Stimulated activated CD4-positive, alpha-beta T cell treated with anti-CD3 and anti-CD28 coated beads, Interleukin-15, amount 100 ng/mL, for 24 hours (primary cell): ENCODE measurements at regions not wholly inside any gene's neighbourhood (a gene's known extent, or its start where the extent isn't known, plus 50 kb on each side); places are given as distances from the start of the nearest gene placed in this dataset.

Experiments
- DNase-seq: peaks from one replicate; pipeline ENCODE4 v3.0.0-alpha.2; 2020

- DNase-seq: no peak
These were observed 252.5 kb downstream of the SLC6A15 start for GRCh38 chr12:84660139-84660538.

DNA sequence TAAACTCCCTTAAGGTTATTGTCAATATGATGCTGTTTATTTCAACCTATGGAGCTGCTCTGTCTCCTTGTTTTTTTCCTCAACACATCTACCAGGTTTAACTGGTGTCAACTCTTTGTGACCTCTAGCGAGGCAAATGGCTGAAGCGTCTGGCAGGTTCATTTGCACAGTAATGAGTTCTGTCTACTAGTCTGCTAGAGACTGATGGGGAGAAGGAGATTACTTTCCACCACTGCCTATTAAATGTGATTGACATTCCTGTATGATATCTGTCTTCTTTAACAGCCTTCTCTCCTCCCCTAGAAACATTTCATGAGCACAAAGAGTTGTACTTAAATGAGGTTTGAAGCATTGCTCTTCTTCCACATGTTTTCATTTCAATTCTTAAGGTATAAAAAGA lies 253.7 kb downstream of the SLC6A15 start:
- DNase-seq: no peak

DNA sequence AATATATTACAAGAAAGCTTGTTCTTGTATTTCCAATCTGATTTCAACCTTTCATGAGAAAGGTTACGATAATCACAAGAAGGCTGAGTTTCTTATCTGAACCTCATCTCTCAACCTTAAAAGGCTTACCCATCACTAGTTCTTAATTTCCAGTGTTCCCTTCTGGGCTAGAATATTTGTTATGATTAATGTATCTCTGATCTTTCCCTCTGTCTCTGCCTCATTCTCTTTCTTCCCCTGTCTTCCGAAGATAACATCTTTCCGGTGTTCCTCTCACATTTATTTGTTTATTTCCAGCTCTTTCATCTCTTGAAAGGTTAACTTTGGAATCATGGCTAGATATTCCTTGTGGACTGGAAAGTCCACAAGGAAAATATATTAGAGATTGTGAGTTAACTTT lies 255.9 kb downstream of the SLC6A15 start:
- no peak for DNase-seq

- no peak for DNase-seq
These were observed 259.1 kb downstream of the SLC6A15 start for GRCh38 chr12:84653482-84653881.

DNA sequence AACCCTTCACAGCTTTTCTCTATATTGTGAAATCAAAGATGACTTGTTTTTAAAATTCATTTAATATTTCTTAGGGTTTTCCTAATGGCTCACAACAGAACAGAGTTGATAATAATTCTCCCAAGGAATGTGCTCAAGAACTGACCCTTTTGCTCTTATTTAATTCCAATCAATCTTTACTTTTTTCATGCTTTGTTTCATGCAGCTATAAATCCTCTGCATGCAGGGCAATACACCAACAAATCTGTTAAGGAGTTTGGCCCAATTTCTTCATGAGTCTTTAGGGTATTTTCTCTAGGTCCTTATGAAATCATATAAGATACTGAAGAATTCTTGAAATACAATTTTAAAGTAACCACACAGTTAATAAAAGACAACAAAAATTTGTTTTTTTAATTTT lies 264.2 kb downstream of the SLC6A15 start:
- DNase-seq: no peak

DNA sequence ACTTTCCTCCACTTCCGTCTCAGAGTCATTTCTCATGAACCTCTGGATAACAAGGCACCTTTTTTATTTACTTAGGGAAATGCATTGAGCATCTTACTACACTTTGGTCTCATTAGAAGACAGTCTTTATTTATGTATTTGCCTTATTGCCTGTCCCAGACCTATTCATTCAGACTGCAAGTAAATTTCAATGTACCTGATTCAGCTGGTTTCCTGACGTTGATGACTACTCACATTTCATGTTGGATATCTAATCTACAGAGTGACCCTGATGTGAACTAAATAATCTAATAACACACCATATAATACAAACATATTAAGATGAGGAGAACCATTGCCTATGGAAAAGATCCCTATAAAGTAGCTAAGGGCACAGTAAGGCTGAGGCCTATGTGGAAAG lies 267.7 kb downstream of the SLC6A15 start:
- DNase-seq: no peak

DNA sequence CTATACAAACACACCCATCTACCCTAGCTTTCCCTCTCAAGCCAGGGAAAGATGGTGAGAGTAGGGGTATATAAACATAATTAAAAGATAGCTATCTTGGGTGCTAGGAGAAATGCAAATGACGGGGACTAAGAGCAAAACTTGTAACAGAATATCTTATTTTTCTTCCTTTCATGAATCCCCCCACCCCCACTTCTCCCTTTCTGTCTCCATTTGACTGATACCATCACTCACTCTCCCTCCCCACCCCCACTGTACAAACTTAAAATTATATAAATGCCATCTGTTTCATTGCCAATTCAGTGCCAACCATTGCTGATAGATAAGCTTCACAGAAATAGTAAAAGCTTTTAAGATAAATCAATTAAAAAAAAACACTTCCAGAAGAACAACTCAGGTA lies 268.6 kb downstream of the SLC6A15 start:
- no peak for DNase-seq

DNA sequence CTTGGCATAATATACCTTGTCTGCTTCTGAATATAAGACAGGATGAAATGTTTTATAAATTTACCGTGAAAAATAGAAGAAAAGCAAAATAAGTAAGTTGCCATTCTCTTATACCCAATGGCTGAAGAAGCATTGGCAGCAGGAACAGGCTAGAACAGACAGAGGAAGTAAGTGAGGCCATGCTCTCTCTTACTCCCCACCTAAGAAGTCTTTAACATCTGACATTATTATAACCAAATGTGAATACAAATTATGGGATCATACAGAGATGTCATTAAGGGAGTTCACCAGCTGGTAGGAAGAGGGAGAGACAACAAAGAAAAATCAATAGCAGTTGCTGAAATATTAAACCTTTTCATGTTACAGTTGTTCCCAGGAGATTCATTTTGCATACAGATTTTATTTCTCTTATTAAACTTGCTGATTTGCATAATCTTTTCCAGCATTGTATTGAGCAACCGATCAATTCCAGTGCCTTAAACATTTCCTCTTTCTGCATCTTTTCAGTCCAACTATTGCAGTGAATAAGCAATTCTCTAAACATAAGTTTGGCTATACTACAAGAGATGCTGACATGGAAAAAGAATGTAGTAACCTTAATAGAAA lies 270.6 kb downstream of the SLC6A15 start:
- no peak for DNase-seq

DNA sequence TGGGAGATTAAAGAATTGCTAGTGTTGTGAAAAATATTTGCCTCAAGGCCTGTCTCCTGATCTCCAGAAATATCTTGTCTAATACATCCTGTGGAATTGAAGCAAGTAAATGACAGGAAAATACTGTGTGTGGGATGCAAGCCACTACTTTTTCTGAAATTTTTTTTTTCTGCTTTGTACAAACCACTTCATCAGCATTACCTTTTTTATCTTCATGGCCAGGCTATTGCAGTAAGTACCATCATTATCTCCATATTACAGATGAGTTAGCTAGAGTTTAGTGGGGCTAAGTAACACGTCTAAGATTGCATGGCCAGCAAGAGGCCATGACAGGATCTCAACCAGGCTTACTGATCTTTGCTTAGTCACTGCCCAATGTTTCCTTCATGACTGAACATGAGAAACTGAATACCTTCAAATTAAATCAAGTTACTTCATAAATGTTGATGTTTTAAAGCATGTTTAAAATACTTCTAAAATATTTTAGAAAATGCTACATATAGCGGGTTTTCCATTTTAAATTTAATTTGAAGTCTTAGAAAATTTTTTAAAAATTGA lies 273.7 kb downstream of the SLC6A15 start:
- no peak for DNase-seq

- DNase-seq: no peak
These were observed 274.7 kb downstream of the SLC6A15 start for GRCh38 chr12:84637926-84638325.

DNA sequence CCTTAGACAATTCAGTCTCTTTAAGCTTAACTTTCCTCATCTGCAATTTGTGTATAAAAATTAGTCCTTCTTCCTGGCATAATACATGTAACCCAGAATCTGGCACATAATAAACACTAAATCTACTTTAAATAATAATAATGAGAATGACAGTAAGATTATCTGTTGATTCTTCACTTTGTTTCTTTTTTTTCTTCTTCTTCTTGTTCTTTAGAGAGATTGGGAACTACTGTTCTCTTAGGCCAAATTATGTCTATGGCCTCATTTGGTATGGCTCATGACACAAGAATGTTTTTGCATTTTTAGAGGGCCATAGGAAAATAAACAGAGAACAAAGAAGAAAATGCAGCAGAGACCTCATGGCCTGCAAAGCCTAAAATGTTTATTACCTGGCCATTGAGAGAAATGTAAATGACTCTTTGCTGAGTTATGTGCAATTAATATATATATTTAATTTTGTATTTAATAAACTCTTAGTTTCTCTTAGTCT lies 275.8 kb downstream of the SLC6A15 start:
- DNase-seq: no peak

DNA sequence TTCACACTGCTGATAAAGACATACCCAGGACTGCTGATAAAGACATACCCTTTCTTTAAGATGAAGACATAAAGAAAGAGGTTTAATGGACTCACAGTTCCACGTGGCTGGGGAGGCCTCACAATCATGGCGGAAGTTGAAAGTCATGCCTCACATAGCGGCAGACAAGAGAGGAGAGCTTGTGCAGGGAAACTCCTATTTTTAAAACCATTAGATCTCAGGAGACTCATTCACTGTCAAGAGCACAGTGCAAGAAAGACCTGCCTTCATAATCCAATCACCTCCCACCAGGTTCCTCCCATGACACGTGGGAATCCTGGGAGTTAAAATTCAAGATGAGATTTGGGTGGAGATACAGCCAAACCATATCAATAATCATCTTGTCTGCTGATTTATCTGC lies 278.1 kb downstream of the SLC6A15 start:
- no peak for DNase-seq

- no peak for DNase-seq
These were observed 280.0 kb downstream of the SLC6A15 start for GRCh38 chr12:84632556-84632955.

DNA sequence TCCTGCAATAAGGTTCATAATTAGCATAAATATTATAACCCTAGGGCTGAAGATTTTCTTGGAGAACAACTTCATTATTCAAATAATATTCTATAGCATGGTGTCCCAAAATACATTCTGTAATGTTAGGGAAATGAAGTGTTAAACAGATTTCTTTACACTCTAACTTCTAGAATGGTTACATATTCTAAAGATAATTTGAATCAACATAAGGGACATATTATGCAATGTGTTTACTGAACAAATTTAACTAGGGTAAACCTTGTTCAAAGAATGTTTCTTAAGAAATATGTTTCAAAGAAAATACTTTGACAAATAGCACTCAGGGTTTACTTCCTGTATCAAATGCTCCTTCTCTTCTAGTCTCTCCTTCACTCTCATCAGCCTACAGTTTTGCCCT lies 281.6 kb downstream of the SLC6A15 start:
- no peak for DNase-seq

DNA sequence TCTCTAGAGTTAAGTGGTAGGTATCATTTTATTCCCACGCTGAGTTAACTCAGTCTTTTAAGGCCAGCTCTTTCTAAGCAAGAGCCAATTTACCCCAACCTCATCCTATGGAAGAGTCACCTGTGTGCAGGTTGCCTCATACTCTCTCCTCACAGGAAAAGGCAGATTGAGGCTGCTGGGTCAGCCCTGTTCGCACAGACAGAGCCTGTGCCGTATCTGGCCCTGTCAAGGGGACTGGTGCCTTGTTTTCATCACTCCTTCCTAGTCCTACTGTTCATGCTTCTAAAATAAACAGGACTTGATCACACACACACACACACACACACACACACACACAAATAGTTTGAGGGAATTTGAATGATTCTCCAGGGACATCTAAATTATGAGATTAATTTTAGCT lies 285.0 kb downstream of the SLC6A15 start:
- no peak for DNase-seq

DNA sequence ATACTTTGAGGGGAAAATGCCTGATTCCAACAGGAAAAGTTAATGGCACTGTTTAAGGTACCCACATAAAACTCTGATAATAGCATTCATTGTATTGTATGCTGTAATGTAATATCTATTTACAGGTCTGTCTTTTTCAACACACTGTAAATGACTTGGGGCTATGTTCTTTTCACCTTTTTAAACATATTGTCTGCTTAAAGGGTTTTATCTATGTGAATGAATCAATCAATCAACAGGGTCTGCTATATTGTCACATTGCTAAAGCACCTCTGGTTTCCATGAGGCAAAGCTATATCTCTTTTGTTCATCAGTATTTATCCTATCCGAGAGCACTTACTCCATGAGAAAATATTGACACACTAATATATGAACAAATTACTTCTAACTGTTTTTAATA lies 288.0 kb downstream of the SLC6A15 start:
- DNase-seq: no peak

- no peak for DNase-seq
These were observed 293.5 kb downstream of the SLC6A15 start for GRCh38 chr12:84619053-84619571.

GRCh38 chr12:84607170-84607819 lies 305.3 kb downstream of the SLC6A15 start:
- DNase-seq: no peak

GRCh38 chr12:84605983-84606382 lies 306.6 kb downstream of the SLC6A15 start:
- DNase-seq: no peak

DNA sequence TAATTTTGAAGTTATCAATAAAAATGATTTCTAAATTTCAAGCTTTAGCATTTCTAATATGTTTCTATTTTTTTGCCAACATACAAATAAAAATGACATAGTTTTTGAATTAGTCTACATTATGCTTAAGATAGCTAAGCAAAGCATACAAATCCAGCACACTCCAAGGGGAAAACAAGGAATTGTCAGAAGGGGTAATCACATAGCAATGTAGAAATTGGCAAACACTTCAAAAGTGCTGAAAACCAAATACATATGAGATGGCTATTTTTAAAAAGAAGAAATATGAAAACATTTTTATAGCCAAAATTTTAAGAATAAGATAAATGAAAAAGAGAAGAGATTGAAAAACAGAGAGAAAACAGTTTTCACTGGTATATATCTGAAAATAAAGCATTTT lies 308.0 kb downstream of the SLC6A15 start:
- no peak for DNase-seq

DNA sequence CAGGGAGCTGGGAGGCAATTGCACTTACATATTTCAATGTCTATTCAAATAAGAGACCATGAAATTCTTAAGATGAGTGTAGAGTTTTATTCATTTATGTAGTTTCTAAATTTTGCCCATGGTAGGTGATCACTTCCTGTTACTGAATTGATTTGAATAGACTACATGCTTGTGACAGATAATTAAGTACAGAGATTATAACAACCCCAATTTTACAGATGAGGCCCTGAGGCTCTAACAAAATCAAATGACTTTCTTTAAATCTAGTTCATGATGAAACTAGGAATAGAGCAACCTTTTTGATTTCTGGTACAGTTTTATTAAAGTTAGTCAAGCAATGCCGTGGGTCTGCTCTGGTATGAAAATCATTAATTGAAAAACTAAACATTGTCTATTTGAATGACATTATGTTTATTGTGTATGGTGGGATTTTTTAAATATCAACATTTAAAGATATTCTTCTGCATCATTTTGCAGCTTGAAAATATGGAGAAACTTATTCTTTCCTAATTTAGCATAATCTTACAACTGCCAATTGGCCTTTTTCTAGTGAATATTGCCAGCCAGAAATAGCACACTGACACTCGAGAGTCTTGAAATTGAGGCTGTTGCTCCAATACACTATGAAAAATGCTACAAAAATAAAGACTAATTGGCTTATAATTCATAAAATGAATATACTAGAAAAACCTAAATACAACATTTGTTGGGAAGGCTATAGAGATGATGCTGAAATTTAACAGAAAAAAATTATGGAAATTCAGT lies 308.9 kb downstream of the SLC6A15 start:
- DNase-seq: no peak

GRCh38 chr12:84601483-84601882 lies 311.1 kb downstream of the SLC6A15 start:
- DNase-seq: no peak

DNA sequence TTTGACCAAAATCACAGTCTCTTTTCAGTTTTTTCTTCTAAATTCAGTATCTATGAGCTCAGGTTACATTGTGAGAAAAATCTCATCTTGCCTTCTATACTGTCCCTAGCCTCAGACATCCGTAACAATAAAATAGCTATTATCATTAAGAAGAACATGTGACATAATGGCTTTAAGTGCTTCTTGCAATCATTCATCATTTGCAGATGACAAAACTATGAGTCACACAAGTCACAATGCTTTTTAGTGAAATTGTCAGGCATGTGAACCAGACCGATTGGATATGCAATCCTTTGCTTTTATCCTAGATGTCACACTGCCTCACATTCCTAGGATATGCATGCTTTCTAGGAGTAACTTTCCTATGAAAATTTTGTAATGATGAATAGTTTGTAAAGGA lies 313.1 kb downstream of the SLC6A15 start:
- DNase-seq: no peak

- DNase-seq: no peak
These were observed 316.3 kb downstream of the SLC6A15 start for GRCh38 chr12:84596266-84596665.
